Muscle layer of duodenum (tissue), 2 donors: ENCODE measurements at regions not wholly inside any gene's neighbourhood (a gene's known extent, or its start where the extent isn't known, plus 50 kb on each side); places are given as distances from the start of the nearest gene placed in this dataset.

Source experiments
- H3K27ac ChIP-seq: one replicate; pipeline ENCODE4 v1.7.0; 2013; ENCODE audit warnings: mild to moderate bottlenecking, low read length
- H3K27me3 ChIP-seq: one replicate; pipeline ENCODE4 v1.7.0; 2013; ENCODE audit warnings: low read depth, mild to moderate bottlenecking, control low read depth, low read length
- H3K36me3 ChIP-seq, 2 donors: one replicate each; pipeline ENCODE4 v1.7.0; 2013; ENCODE audit warnings: low read length in 2 of 2, control low read depth in 1 of 2, mild to moderate bottlenecking in 1 of 2; ENCODE audit not compliant: insufficient read depth in 2 of 2, control insufficient read depth in 1 of 2
- H3K4me1 ChIP-seq, 2 donors: one replicate each; pipeline ENCODE4 v1.7.0; 2013; ENCODE audit warnings: low read length in 2 of 2, mild to moderate bottlenecking in 2 of 2, control low read depth in 1 of 2, moderate library complexity in 1 of 2; ENCODE audit not compliant: insufficient read depth in 2 of 2, control insufficient read depth in 1 of 2
- H3K4me3 ChIP-seq, 2 donors: one replicate each; pipeline ENCODE4 v1.7.0; 2013; ENCODE audit warnings: low read length in 2 of 2, low read depth in 1 of 2, mild to moderate bottlenecking in 1 of 2
- H3K9me3 ChIP-seq, 2 donors: one replicate each; pipeline ENCODE4 v1.7.0; 2013; ENCODE audit warnings: low read length in 2 of 2, control low read depth in 1 of 2, mild to moderate bottlenecking in 1 of 2; ENCODE audit not compliant: control insufficient read depth in 1 of 2
- donor health status: healthy.

- Histone ChIP-seq H3K9me3 (no peaks in the 10 kb centered on the region), H3K27ac (no peak overlapping the region)
Measured at GRCh38 chr6:113137426-113137825, 719.7 kb upstream of the MARCKS start.

GRCh38 chr6:113140721-113141120 lies 716.4 kb upstream of the MARCKS start:
- no peaks in the 10 kb centered on the region for H3K27me3 ChIP-seq
- H3K4me3 ChIP-seq, result no peak overlapping the region
- no peaks in the 10 kb centered on the region for H3K9me3 ChIP-seq
- H3K36me3 ChIP-seq, result no peaks in the 10 kb centered on the region
- H3K27ac ChIP-seq, result no peak overlapping the region
- no peaks in the 10 kb centered on the region for H3K4me1 ChIP-seq

More at GRCh38 chr6:113137426-113137825, 719.7 kb upstream of the MARCKS start:
- no peaks in the 10 kb centered on the region for H3K27me3 ChIP-seq
- H3K4me3 ChIP-seq, result no peak overlapping the region
- H3K4me1 ChIP-seq, result no peaks in the 10 kb centered on the region
- H3K36me3 ChIP-seq, result no peaks in the 10 kb centered on the region

- H3K9me3 ChIP-seq, result no peaks in the 10 kb centered on the region
- H3K4me3 ChIP-seq, result no peak overlapping the region
- no peaks in the 10 kb centered on the region for H3K27me3 ChIP-seq
- H3K36me3 ChIP-seq, result no peaks in the 10 kb centered on the region
- H3K27ac ChIP-seq, result no peak overlapping the region
- H3K4me1 ChIP-seq, result no peaks in the 10 kb centered on the region
Measured at GRCh38 chr6:113141901-113142300, 715.2 kb upstream of the MARCKS start.

- Histone ChIP-seq H3K27me3 (no peaks in the 10 kb centered on the region), H3K4me1 (no peaks in the 10 kb centered on the region), H3K27ac (no peak overlapping the region), H3K4me3 (no peak overlapping the region), H3K9me3 (no peaks in the 10 kb centered on the region), H3K36me3 (no peaks in the 10 kb centered on the region)
Measured at GRCh38 chr6:113142671-113143174, 714.4 kb upstream of the MARCKS start.

- H3K4me1 ChIP-seq, result no peaks in the 10 kb centered on the region
- no peak overlapping the region for H3K4me3 ChIP-seq
- no peak overlapping the region for H3K27ac ChIP-seq
- no peaks in the 10 kb centered on the region for H3K36me3 ChIP-seq
- H3K27me3 ChIP-seq, result no peaks in the 10 kb centered on the region
- H3K9me3 ChIP-seq, result no peaks in the 10 kb centered on the region
Measured at GRCh38 chr6:113143206-113143605, 713.9 kb upstream of the MARCKS start.

GRCh38 chr6:113144117-113144516 lies 713.0 kb upstream of the MARCKS start:
- no peak overlapping the region for H3K27ac ChIP-seq
- H3K36me3 ChIP-seq, result no peaks in the 10 kb centered on the region
- H3K4me1 ChIP-seq, result no peaks in the 10 kb centered on the region
- H3K4me3 ChIP-seq, result no peak overlapping the region
- H3K27me3 ChIP-seq, result no peaks in the 10 kb centered on the region
- no peaks in the 10 kb centered on the region for H3K9me3 ChIP-seq

GRCh38 chr6:113146878-113147277 lies 710.3 kb upstream of the MARCKS start:
- H3K27ac ChIP-seq, result no peak overlapping the region
- H3K4me3 ChIP-seq, result no peak overlapping the region
- H3K27me3 ChIP-seq, result no peaks in the 10 kb centered on the region
- no peaks in the 10 kb centered on the region for H3K4me1 ChIP-seq
- peaks cover 0 to 4% of the 10 kb centered on the region in 2 donors for H3K9me3 ChIP-seq
- no peaks in the 10 kb centered on the region for H3K36me3 ChIP-seq

- no peaks in the 10 kb centered on the region for H3K27me3 ChIP-seq
- no peaks in the 10 kb centered on the region for H3K36me3 ChIP-seq
- H3K4me1 ChIP-seq, result no peaks in the 10 kb centered on the region
- peaks cover 0 to 4% of the 10 kb centered on the region in 2 donors for H3K9me3 ChIP-seq
- H3K4me3 ChIP-seq, result no peak overlapping the region
- H3K27ac ChIP-seq, result no peak overlapping the region
Measured at GRCh38 chr6:113147544-113147943, 709.6 kb upstream of the MARCKS start.

- H3K27me3 ChIP-seq, result no peaks in the 10 kb centered on the region
- no peaks in the 10 kb centered on the region for H3K36me3 ChIP-seq
- H3K27ac ChIP-seq, result no peak overlapping the region
- H3K4me1 ChIP-seq, result no peaks in the 10 kb centered on the region
- no peak overlapping the region for H3K4me3 ChIP-seq
- peaks cover 0 to 4% of the 10 kb centered on the region in 2 donors for H3K9me3 ChIP-seq
Measured at GRCh38 chr6:113148566-113148965, 708.6 kb upstream of the MARCKS start.

GRCh38 chr6:113149511-113149910 lies 707.6 kb upstream of the MARCKS start:
- Histone ChIP-seq H3K4me1 (no peaks in the 10 kb centered on the region), H3K27me3 (no peaks in the 10 kb centered on the region), H3K27ac (no peak overlapping the region), H3K36me3 (no peaks in the 10 kb centered on the region), H3K9me3 (peaks cover 0 to 4% of the 10 kb centered on the region in 2 donors), H3K4me3 (no peak overlapping the region)

- H3K27ac ChIP-seq, result no peak overlapping the region
- H3K4me1 ChIP-seq, result no peaks in the 10 kb centered on the region
- H3K27me3 ChIP-seq, result no peaks in the 10 kb centered on the region
- no peak overlapping the region for H3K4me3 ChIP-seq
- no peaks in the 10 kb centered on the region for H3K36me3 ChIP-seq
- H3K9me3 ChIP-seq, result no peaks in the 10 kb centered on the region
Measured at GRCh38 chr6:113160306-113161017, 696.7 kb upstream of the MARCKS start.

GRCh38 chr6:113161018-113161315 lies 696.2 kb upstream of the MARCKS start:
- H3K27ac ChIP-seq, result no peak overlapping the region

More at GRCh38 chr6:113161018-113161315, 696.2 kb upstream of the MARCKS start:
- Histone ChIP-seq H3K4me3 (no peak overlapping the region), H3K9me3 (no peaks in the 10 kb centered on the region), H3K36me3 (no peaks in the 10 kb centered on the region), H3K4me1 (no peaks in the 10 kb centered on the region), H3K27me3 (no peaks in the 10 kb centered on the region)
